GM12892 (cell line): ENCODE measurements at regions not wholly inside any gene's neighbourhood (a gene's known extent, or its start where the extent isn't known, plus 50 kb on each side); places are given as distances from the start of the nearest gene placed in this dataset.

ENCODE experiments used
- POLR2A ChIP-seq: IDR thresholded peaks from 2 replicates; pipeline ENCODE4 v1.6.1; 2011; ENCODE audit warnings: low read depth, low read length, control low read depth
- POLR2AphosphoS5 ChIP-seq: IDR thresholded peaks from 2 replicates; pipeline ENCODE4 v1.6.1; 2011; ENCODE audit warnings: low read depth, low read length, control low read depth

- TF ChIP-seq POLR2A: no peak
- no peak for TF ChIP-seq POLR2AphosphoS5
Observed at GRCh38 chrX:68945603-68946228, 116.9 kb downstream of the EFNB1 start.
